ENCODE measurements at regions not wholly inside any gene's neighbourhood (a gene's known extent, or its start where the extent isn't known, plus 50 kb on each side); places are given as distances from the start of the nearest gene placed in this dataset.

GRCh38 chr14:65318636-65319506 lies 93.7 kb upstream of the FUT8 start:
- peak overlapping the region in 1 of 2 experiments; percentile 60; a peak in 2 of 4 replicates for H3K27ac ChIP-seq (ENCODE audit: low read depth in 2 of 2, low read length in 1 of 2)
- TF ChIP-seq TAF1 (IDR thresholded peaks at IDR 0.05; ENCODE audit: borderline replicate concordance, low read depth, low read length) (no peak), REST (IDR thresholded peaks at IDR 0.05; ENCODE audit: low read depth, low read length) (no peak), FOSL2 (IDR thresholded peaks at IDR 0.05; ENCODE audit: borderline replicate concordance, low read depth) (no peak), USF1 (IDR thresholded peaks at IDR 0.05; ENCODE audit: borderline replicate concordance, low read depth) (no peak), RXRA (IDR thresholded peaks at IDR 0.05; ENCODE audit: borderline replicate concordance, low read depth) (no peak), JUND (IDR thresholded peaks at IDR 0.05) (no peak), EZH2phosphoT487 (IDR thresholded peaks at IDR 0.05; ENCODE audit: borderline replicate concordance, low read depth) (no peak), USF2 (IDR thresholded peaks at IDR 0.05; ENCODE audit: borderline replicate concordance, low read depth, low read length) (no peak), NRF1 (IDR thresholded peaks at IDR 0.05; ENCODE audit: low read depth, low read length) (no peak), FOXM1 (IDR thresholded peaks at IDR 0.05; ENCODE audit: low read depth) (no peak), CTCF (IDR thresholded peaks at IDR 0.05) (no peak), MEF2A (IDR thresholded peaks at IDR 0.05; ENCODE audit: borderline replicate concordance, low read depth) (no peak)
- ChIA-PET POLR2A (no interaction called here), CTCF (interaction anchor here (0.6 to 1.5 kb wide), 3 partner anchors 11 to 154 kb away, joined by 3 to 5 read pairs (median 4); no protein-coding TSS in a partner anchor)
- no peaks in the 10 kb centered on the region for H3K9me2 ChIP-seq
- H3K4me2 ChIP-seq: no peak overlapping the region
- 82% methylated on average over 7 of the region's 7 CpGs for WGBS (ENCODE audit: low lambda C conversion rate)
- H3K79me2 ChIP-seq (ENCODE audit: insufficient read depth): no peaks in the 10 kb centered on the region
- H2AFZ ChIP-seq (ENCODE audit: low read depth): no peak overlapping the region
- no peak overlapping the region for H3K9ac ChIP-seq
- no peaks in the 10 kb centered on the region for H4K20me1 ChIP-seq (ENCODE audit: insufficient read depth)
- no peaks in the 10 kb centered on the region for H3K27me3 ChIP-seq (ENCODE audit: insufficient read depth)
- H3K4me3 ChIP-seq (ENCODE audit: low read depth in 2 of 2, low read length in 1 of 2): no peak overlapping the region
- H3F3A ChIP-seq (replicated peaks; ENCODE audit: insufficient read depth): no peaks in the 10 kb centered on the region
- no peaks in the 10 kb centered on the region for H3K9me3 ChIP-seq
- DNase-seq: no peak
- H3K4me1 ChIP-seq (ENCODE audit: control insufficient read depth in 1 of 2, insufficient read depth in 2 of 2, low read depth in 1 of 2, low read length in 1 of 2): peaks cover 0 to 11% of the 10 kb centered on the region in 2 experiments; a peak in 1 of 4 replicates
- H3K36me3 ChIP-seq (replicated peaks in 1 of 2; ENCODE audit: control insufficient read depth in 1 of 2, insufficient read depth in 2 of 2, low read length in 1 of 2): no peaks in the 10 kb centered on the region

Measured in SK-N-SH (cell line).